Stimulated activated effector memory CD8-positive, alpha-beta T cell treated with anti-CD3 and anti-CD28 coated beads, Interleukin-12 subunit alpha, Interleukin-12 subunit beta, amount 100 ng/mL, for 72 hours (primary cell): ENCODE measurements at regions not wholly inside any gene's neighbourhood (a gene's known extent, or its start where the extent isn't known, plus 50 kb on each side); places are given as distances from the start of the nearest gene placed in this dataset.
"Not testable (repeated sequence)": the region's sequence is repeated elsewhere in the genome, so short reads cannot be mapped to it uniquely, and the experiment has no call there.

ENCODE experiments used
- ATAC-seq: fragments of 150-1000 bp; cut with Tn5 transposase; 2 replicates; pipeline ENCODE4 v1.10.0; 2021
- DNase-seq, 2 donors: peaks; one replicate each; pipeline ENCODE4 v3.0.0; 2021 to 2022; ENCODE audit warnings: low spot score in 2 of 2
- H3K27ac Mint-ChIP-seq: one replicate; pipeline ENCODE4 v1.8.0; 2022; ENCODE audit warnings: mild to moderate bottlenecking, mixed read lengths
- H3K36me3 Mint-ChIP-seq: one replicate; pipeline ENCODE4 v1.8.0; 2022; ENCODE audit warnings: mild to moderate bottlenecking, mixed read lengths
- H3K4me1 Mint-ChIP-seq: one replicate; pipeline ENCODE4 v1.8.0; 2022; ENCODE audit warnings: mixed read lengths
- H3K4me3 Mint-ChIP-seq: one replicate; pipeline ENCODE4 v1.8.0; 2022; ENCODE audit warnings: mild to moderate bottlenecking, mixed read lengths
- H3K9me3 Mint-ChIP-seq: one replicate; pipeline ENCODE4 v1.8.0; 2022; ENCODE audit warnings: mixed read lengths

- Mint-ChIP-seq H3K36me3 (no peaks in the 10 kb centered on the region), H3K9me3 (no peaks in the 10 kb centered on the region), H3K27ac (no peak overlapping the region), H3K4me1 (peaks cover 10% of the 10 kb centered on the region), H3K4me3 (no peak overlapping the region)
- ATAC-seq (peak; percentile 97), DNase-seq (peak in 1 of 2 donors; percentile 53)
Observed at GRCh38 chr2:204135752-204136151, 199.2 kb downstream of the ICOS start.

DNA sequence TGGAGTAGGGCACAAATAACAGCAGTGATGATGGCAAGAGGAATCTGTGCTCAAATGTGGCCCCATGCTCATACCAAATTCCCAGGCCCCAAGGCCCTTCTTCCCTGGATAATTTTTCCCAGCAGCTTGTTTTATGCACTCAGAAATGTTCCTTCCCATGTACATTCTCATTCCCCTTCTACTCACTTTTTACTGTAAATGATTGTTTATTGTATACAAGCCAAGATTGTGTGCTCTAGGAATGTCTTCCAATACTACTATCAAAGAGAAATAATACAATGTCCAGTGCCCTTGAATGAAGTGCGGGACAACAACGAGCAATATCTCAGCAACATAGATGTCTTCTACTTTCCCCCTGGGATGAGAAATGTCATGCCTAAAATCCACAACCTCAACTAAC is 201.6 kb downstream of the ICOS start:
- H3K4me3 Mint-ChIP-seq = no peak overlapping the region
- no peak for DNase-seq
- no peaks in the 10 kb centered on the region for H3K36me3 Mint-ChIP-seq
- H3K27ac Mint-ChIP-seq = no peak overlapping the region
- ATAC-seq = no peak
- H3K9me3 Mint-ChIP-seq = no peaks in the 10 kb centered on the region
- H3K4me1 Mint-ChIP-seq = peaks cover 17% of the 10 kb centered on the region

- H3K4me1 Mint-ChIP-seq = peaks cover 20% of the 10 kb centered on the region
- no peak overlapping the region for H3K4me3 Mint-ChIP-seq
- ATAC-seq = no peak
- H3K36me3 Mint-ChIP-seq = no peaks in the 10 kb centered on the region
- DNase-seq = no peak
- H3K9me3 Mint-ChIP-seq = no peaks in the 10 kb centered on the region
- no peak overlapping the region for H3K27ac Mint-ChIP-seq
Observed at GRCh38 chr2:204140246-204140645, 203.7 kb downstream of the ICOS start.

DNA sequence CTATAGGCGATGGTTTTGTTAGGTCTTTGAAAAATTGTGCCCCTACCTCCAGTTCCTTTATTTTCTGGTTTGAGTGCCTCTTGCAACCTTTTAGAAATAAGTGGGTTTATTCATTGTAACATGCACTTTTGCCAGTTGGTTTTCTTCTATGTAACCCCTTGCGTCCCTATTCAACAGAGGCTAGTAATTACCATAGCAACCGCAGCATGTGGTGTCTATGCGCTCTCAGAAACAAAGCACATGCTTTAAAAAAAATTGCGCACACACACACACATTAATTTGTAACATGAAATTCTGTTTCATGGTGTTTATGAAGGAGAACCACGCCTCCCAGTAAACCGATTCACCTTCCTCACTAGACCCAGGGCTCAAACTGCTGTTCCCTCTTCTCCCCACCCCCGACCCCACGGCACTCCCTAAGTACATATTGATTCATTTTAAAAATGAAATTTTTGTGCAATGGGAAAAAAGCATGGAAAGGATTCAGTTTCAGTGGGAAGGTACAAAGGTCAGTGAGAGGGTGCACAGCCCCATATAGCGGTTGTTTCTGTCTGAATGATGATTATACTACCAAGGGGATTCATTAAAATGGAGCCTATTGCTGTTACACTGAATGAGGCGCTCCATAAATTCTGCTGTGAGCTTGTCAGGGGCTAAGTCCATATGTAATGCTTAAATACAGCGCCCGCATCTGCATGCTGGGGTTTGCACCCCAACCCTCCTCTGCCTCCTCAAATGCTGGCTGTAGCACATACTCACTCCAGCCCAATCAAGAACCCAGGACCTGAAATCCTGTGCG is 206.9 kb downstream of the ICOS start:
- H3K4me1 Mint-ChIP-seq = peaks cover 20% of the 10 kb centered on the region

DNA sequence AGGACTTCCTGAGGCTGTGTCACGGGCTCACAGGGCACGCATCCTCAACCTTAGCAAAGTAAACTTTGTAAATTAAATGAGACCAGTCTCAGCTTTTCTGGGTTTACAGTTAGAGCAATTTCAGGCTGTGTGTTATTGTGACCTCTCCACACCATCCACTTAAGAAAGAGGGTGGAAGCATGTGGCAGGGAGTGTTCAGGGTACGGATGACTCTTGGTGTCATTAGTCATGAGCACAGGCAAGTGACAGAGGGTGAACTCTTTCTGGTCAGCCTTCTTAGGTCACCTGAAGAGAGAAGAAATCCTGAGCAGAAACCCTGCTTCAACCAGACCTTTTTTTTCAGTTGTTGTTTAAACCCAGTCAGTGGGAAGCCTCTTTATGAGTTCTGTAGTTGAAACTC is 207.9 kb downstream of the ICOS start:
- Mint-ChIP-seq H3K9me3 (no peaks in the 10 kb centered on the region), H3K4me1 (peaks cover 20% of the 10 kb centered on the region), H3K4me3 (no peak overlapping the region), H3K27ac (no peak overlapping the region), H3K36me3 (no peaks in the 10 kb centered on the region)
- peak; percentile 52 for ATAC-seq
- DNase-seq = no peak

More for the DNA sequence above, 206.9 kb downstream of the ICOS start:
- Mint-ChIP-seq H3K27ac (no peak overlapping the region), H3K36me3 (no peaks in the 10 kb centered on the region), H3K4me3 (no peak overlapping the region), H3K9me3 (no peaks in the 10 kb centered on the region)
- DNase-seq (no peak), ATAC-seq (no peak)

DNA sequence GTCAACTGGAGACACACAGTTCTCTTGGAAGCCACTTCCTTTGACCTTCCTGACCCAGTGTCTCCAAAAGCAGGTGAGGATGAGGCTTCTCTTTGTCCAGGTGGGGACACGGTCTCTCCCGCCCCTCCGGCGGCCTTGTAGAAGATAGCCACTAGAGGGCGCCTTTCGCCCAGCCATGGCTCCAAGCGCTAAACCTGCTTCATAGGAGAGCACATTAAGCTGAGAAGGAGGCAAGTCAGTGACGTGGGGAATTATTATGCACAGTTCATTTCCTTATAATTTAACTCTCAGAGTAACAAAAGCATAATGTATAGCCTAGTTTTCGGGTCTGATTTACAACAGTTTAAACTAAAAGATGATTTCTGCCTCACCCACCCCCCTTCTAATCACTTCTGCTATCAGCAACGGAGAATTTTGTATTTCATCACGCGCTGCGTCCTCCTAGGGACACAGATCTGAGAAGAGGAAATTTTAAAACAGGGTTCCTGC is 208.7 kb downstream of the ICOS start:
- no peaks in the 10 kb centered on the region for H3K36me3 Mint-ChIP-seq
- peak overlapping the region; percentile 63 for H3K4me3 Mint-ChIP-seq
- peak; percentile 96 for ATAC-seq
- peaks cover 20% of the 10 kb centered on the region for H3K4me1 Mint-ChIP-seq
- H3K27ac Mint-ChIP-seq = no peak overlapping the region
- peak; percentile 67 to 88 for DNase-seq
- no peaks in the 10 kb centered on the region for H3K9me3 Mint-ChIP-seq

GRCh38 chr2:204145791-204146190 is 209.2 kb downstream of the ICOS start:
- Mint-ChIP-seq H3K4me3 (peak overlapping the region; percentile 63), H3K4me1 (peaks cover 20% of the 10 kb centered on the region), H3K36me3 (no peaks in the 10 kb centered on the region), H3K9me3 (no peaks in the 10 kb centered on the region), H3K27ac (no peak overlapping the region)
- no peak for DNase-seq
- no peak for ATAC-seq

DNA sequence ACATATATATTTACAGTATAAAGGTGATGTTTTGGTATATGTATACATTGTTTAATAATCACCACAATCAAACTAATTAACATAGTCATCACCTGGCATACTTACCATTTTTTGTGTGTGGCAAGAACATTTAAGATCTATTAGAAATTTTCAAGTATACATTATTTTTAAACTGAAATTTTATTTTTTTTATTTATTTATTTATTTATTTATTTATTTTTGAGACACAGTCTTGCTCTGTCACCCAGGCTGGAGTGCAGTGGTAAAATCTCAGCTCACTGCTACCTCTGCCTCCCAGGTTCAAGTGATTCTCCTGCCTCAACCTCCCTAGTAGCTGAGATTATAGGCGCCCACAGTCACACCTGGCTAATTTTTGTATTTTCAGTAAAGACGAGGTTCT is 210.5 kb downstream of the ICOS start:
- H3K9me3 Mint-ChIP-seq, H3K4me3 Mint-ChIP-seq, H3K27ac Mint-ChIP-seq, H3K36me3 Mint-ChIP-seq, ATAC-seq, DNase-seq: not testable (repeated sequence)
- H3K4me1 Mint-ChIP-seq = peaks cover 19% of the 10 kb centered on the region

GRCh38 chr2:204150721-204151120 is 214.2 kb downstream of the ICOS start:
- Mint-ChIP-seq H3K36me3 (no peaks in the 10 kb centered on the region), H3K4me1 (peaks cover 5% of the 10 kb centered on the region), H3K27ac (no peak overlapping the region), H3K9me3 (no peaks in the 10 kb centered on the region), H3K4me3 (no peak overlapping the region)
- DNase-seq = no peak
- ATAC-seq = no peak

- no peak for ATAC-seq
- Mint-ChIP-seq H3K4me3 (no peak overlapping the region), H3K4me1 (no peaks in the 10 kb centered on the region), H3K27ac (no peak overlapping the region), H3K9me3 (no peaks in the 10 kb centered on the region), H3K36me3 (no peaks in the 10 kb centered on the region)
- DNase-seq = no peak
Observed at GRCh38 chr2:204152616-204153015, 216.1 kb downstream of the ICOS start.

DNA sequence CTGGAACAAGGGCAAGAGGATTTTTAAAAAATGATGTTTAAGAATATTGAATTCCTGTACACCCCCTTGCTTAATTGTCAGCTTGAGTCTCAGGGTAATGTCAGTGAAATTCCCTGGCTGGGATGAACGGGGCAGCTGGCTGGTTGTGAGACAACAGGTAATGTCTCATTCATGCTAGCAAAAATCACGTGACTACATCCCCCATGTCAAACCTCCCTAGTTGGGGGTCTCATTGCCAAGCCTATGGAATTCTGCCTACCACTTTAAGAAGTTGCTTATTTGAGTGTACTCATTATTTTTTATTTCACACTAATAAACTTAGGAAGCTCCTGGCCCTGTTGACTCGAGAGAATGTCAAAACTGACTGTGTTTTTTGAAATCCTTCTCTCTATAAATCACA is 218.3 kb downstream of the ICOS start:
- no peaks in the 10 kb centered on the region for H3K36me3 Mint-ChIP-seq
- H3K9me3 Mint-ChIP-seq = no peaks in the 10 kb centered on the region
- ATAC-seq = no peak
- no peak overlapping the region for H3K4me3 Mint-ChIP-seq
- DNase-seq = no peak
- no peaks in the 10 kb centered on the region for H3K4me1 Mint-ChIP-seq
- no peak overlapping the region for H3K27ac Mint-ChIP-seq

GRCh38 chr2:204156456-204156855 is 219.9 kb downstream of the ICOS start:
- no peak overlapping the region for H3K27ac Mint-ChIP-seq
- no peak overlapping the region for H3K4me3 Mint-ChIP-seq
- H3K9me3 Mint-ChIP-seq = no peaks in the 10 kb centered on the region
- DNase-seq (no peak), ATAC-seq (no peak)
- no peaks in the 10 kb centered on the region for H3K4me1 Mint-ChIP-seq
- no peaks in the 10 kb centered on the region for H3K36me3 Mint-ChIP-seq

DNA sequence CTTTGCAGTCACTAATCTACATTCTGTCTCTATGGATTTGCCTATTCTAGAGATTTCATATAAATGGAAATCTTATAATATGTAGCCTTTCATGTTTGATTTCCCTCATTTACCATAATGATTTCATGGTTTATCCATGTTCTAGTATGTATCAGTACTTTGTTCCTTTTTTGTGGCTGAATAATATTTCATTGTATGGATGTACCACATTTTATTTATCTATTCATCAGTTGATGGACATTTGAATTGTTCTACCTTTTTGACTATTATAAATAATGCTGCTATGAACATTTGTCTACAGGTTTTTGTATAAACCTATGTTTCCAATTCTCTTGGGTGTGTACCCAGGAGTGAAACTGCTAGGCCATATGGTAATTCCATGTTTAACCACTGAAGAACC is 221.1 kb downstream of the ICOS start:
- DNase-seq = no peak
- ATAC-seq = no peak
- no peaks in the 10 kb centered on the region for H3K9me3 Mint-ChIP-seq
- H3K27ac Mint-ChIP-seq = no peak overlapping the region
- H3K36me3 Mint-ChIP-seq = no peaks in the 10 kb centered on the region
- no peaks in the 10 kb centered on the region for H3K4me1 Mint-ChIP-seq
- no peak overlapping the region for H3K4me3 Mint-ChIP-seq

- DNase-seq (no peak), ATAC-seq (no peak)
- Mint-ChIP-seq H3K9me3 (no peaks in the 10 kb centered on the region), H3K36me3 (no peaks in the 10 kb centered on the region), H3K27ac (no peak overlapping the region), H3K4me1 (no peaks in the 10 kb centered on the region), H3K4me3 (no peak overlapping the region)
Observed at GRCh38 chr2:204159526-204159925, 223.0 kb downstream of the ICOS start.

DNA sequence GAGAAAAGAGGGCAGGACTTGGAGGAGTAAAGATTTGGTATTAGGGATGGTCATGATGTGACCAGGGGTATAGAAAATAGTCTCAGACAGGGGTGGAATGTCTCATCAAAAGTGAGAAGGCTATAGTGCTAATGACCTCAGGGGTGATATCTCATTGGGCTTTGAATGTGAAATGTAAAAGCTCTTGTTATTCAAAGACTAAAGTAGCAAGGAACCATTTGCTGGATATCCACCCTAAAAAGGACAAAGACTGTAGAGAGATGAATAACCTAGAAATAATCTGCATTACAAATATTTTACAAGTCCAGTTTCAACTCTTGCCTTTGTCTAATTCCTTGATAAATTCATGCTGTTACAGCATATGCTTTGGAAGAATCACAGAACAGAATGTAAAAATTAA is 224.4 kb downstream of the ICOS start:
- Mint-ChIP-seq H3K4me3 (no peak overlapping the region), H3K9me3 (no peaks in the 10 kb centered on the region), H3K36me3 (no peaks in the 10 kb centered on the region), H3K27ac (no peak overlapping the region), H3K4me1 (no peaks in the 10 kb centered on the region)
- DNase-seq (no peak), ATAC-seq (no peak)

DNA sequence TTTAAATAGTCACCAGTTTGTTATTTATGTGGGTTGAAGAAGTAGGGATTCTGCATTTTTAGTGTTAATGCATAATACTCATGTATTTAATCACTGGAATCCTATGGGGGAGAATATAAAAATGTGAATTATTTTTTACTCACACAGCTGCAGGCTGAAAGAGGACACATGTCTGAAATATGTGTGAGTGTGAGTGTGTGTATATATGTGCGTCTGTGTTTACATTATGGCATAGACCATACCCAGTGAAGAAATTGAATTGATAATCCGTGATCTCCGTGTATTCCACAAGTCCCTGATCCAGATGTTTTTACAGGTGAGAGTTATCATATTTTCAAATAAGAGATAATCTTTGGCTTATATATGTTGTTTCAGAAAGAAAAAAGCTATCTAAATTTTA is 225.3 kb downstream of the ICOS start:
- ATAC-seq (no peak), DNase-seq (no peak)
- Mint-ChIP-seq H3K4me1 (no peaks in the 10 kb centered on the region), H3K27ac (no peak overlapping the region), H3K9me3 (no peaks in the 10 kb centered on the region), H3K36me3 (no peaks in the 10 kb centered on the region), H3K4me3 (no peak overlapping the region)
